ENCODE measurements at regions not wholly inside any gene's neighbourhood (a gene's known extent, or its start where the extent isn't known, plus 50 kb on each side); places are given as distances from the start of the nearest gene placed in this dataset.

GRCh38 chr4:125392694-125393093, 77.9 kb downstream of the FAT4 start:
- Histone ChIP-seq H3K27me3 (no peaks in the 10 kb centered on the region), H3K9me3 (no peaks in the 10 kb centered on the region), H3K4me1 (peaks cover 5% of the 10 kb centered on the region; the same call in 1 of the 2 replicates), H3K4me2 (no peak overlapping the region), H3K36me3 (no peaks in the 10 kb centered on the region), H3K9ac (no peak overlapping the region), H3K4me3 (no peak overlapping the region), H3K27ac (no peak overlapping the region), H4K20me1 (no peaks in the 10 kb centered on the region)
- no peak for TF ChIP-seq Cebpa-rat (IDR thresholded peaks at IDR 0.05)

GRCh38 chr4:125393825-125394224, 79.1 kb downstream of the FAT4 start:
- no peak overlapping the region for H3K27ac ChIP-seq
- no peaks in the 10 kb centered on the region for H3K27me3 ChIP-seq
- no peak for TF ChIP-seq Cebpa-rat (IDR thresholded peaks at IDR 0.05)

GRCh38 chr4:125397226-125397625, 82.5 kb downstream of the FAT4 start:
- no peak overlapping the region for H3K4me3 ChIP-seq
- no peak overlapping the region for H3K27ac ChIP-seq
- no peak overlapping the region for H3K9ac ChIP-seq
- no peaks in the 10 kb centered on the region for H3K27me3 ChIP-seq
- H4K20me1 ChIP-seq: no peaks in the 10 kb centered on the region
- H3K9me3 ChIP-seq: no peaks in the 10 kb centered on the region
- H3K4me1 ChIP-seq: peaks cover 5% of the 10 kb centered on the region; the same call in 1 of the 2 replicates
- no peak for TF ChIP-seq Cebpa-rat (IDR thresholded peaks at IDR 0.05)
- H3K36me3 ChIP-seq: no peaks in the 10 kb centered on the region
- no peak overlapping the region for H3K4me2 ChIP-seq

More at GRCh38 chr4:125393825-125394224, 79.1 kb downstream of the FAT4 start:
- no peaks in the 10 kb centered on the region for H3K36me3 ChIP-seq
- H3K9me3 ChIP-seq: no peaks in the 10 kb centered on the region
- H3K4me3 ChIP-seq: no peak overlapping the region
- no peak overlapping the region for H3K9ac ChIP-seq
- H3K4me2 ChIP-seq: no peak overlapping the region
- H3K4me1 ChIP-seq: peaks cover 5% of the 10 kb centered on the region; the same call in 1 of the 2 replicates
- no peaks in the 10 kb centered on the region for H4K20me1 ChIP-seq

GRCh38 chr4:125398263-125399002, 83.7 kb downstream of the FAT4 start:
- H4K20me1 ChIP-seq: no peaks in the 10 kb centered on the region
- TF ChIP-seq Cebpa-rat (IDR thresholded peaks at IDR 0.05): no peak
- no peaks in the 10 kb centered on the region for H3K27me3 ChIP-seq
- H3K9ac ChIP-seq: no peak overlapping the region
- peaks cover 5% of the 10 kb centered on the region; the same call in 1 of the 2 replicates for H3K4me1 ChIP-seq
- H3K4me2 ChIP-seq: no peak overlapping the region
- no peaks in the 10 kb centered on the region for H3K9me3 ChIP-seq
- no peak overlapping the region for H3K4me3 ChIP-seq
- H3K36me3 ChIP-seq: no peaks in the 10 kb centered on the region
- H3K27ac ChIP-seq: no peak overlapping the region

GRCh38 chr4:125400756-125401155, 86.0 kb downstream of the FAT4 start:
- Histone ChIP-seq H3K4me1 (peaks cover 5% of the 10 kb centered on the region; the same call in 1 of the 2 replicates), H3K4me3 (no peak overlapping the region), H3K9ac (no peak overlapping the region), H3K27ac (no peak overlapping the region), H3K27me3 (no peaks in the 10 kb centered on the region), H3K9me3 (no peaks in the 10 kb centered on the region), H3K4me2 (no peak overlapping the region), H4K20me1 (no peaks in the 10 kb centered on the region), H3K36me3 (no peaks in the 10 kb centered on the region)
- TF ChIP-seq Cebpa-rat (IDR thresholded peaks at IDR 0.05): no peak

GRCh38 chr4:125401784-125402183, 87.0 kb downstream of the FAT4 start:
- H3K9ac ChIP-seq: no peak overlapping the region

GRCh38 chr4:125420526-125420925, 105.8 kb downstream of the FAT4 start:
- peaks cover 15% of the 10 kb centered on the region for H3K9me3 ChIP-seq
- H3K4me3 ChIP-seq: no peak overlapping the region
- H3K9ac ChIP-seq: no peak overlapping the region
- H3K36me3 ChIP-seq: no peaks in the 10 kb centered on the region
- no peaks in the 10 kb centered on the region for H4K20me1 ChIP-seq
- no peaks in the 10 kb centered on the region for H3K4me1 ChIP-seq
- no peak for TF ChIP-seq Cebpa-rat (IDR thresholded peaks at IDR 0.05)
- H3K27me3 ChIP-seq: no peaks in the 10 kb centered on the region
- no peak overlapping the region for H3K4me2 ChIP-seq
- no peak overlapping the region for H3K27ac ChIP-seq

More at GRCh38 chr4:125401784-125402183, 87.0 kb downstream of the FAT4 start:
- Histone ChIP-seq H3K4me1 (peaks cover 5% of the 10 kb centered on the region; the same call in 1 of the 2 replicates), H4K20me1 (no peaks in the 10 kb centered on the region), H3K4me3 (no peak overlapping the region), H3K36me3 (no peaks in the 10 kb centered on the region), H3K4me2 (no peak overlapping the region), H3K9me3 (no peaks in the 10 kb centered on the region), H3K27ac (no peak overlapping the region), H3K27me3 (no peaks in the 10 kb centered on the region)
- no peak for TF ChIP-seq Cebpa-rat (IDR thresholded peaks at IDR 0.05)

- Histone ChIP-seq H3K36me3 (no peaks in the 10 kb centered on the region), H3K4me3 (no peak overlapping the region), H4K20me1 (no peaks in the 10 kb centered on the region), H3K4me2 (no peak overlapping the region), H3K4me1 (no peaks in the 10 kb centered on the region), H3K27me3 (no peaks in the 10 kb centered on the region), H3K27ac (no peak overlapping the region), H3K9me3 (peaks cover 15% of the 10 kb centered on the region), H3K9ac (no peak overlapping the region)
- no peak for TF ChIP-seq Cebpa-rat (IDR thresholded peaks at IDR 0.05)
Observed at GRCh38 chr4:125421547-125421946, 106.8 kb downstream of the FAT4 start.

- Histone ChIP-seq H3K4me2 (no peak overlapping the region), H3K4me1 (no peaks in the 10 kb centered on the region), H3K27me3 (no peaks in the 10 kb centered on the region), H3K9ac (no peak overlapping the region), H3K36me3 (no peaks in the 10 kb centered on the region), H3K27ac (no peak overlapping the region), H4K20me1 (no peaks in the 10 kb centered on the region), H3K4me3 (no peak overlapping the region), H3K9me3 (peaks cover 15% of the 10 kb centered on the region)
- TF ChIP-seq Cebpa-rat (IDR thresholded peaks at IDR 0.05): no peak
Observed at GRCh38 chr4:125423124-125423523, 108.4 kb downstream of the FAT4 start.

GRCh38 chr4:125428832-125429231, 114.1 kb downstream of the FAT4 start:
- H3K27me3 ChIP-seq: no peaks in the 10 kb centered on the region
- TF ChIP-seq Cebpa-rat (IDR thresholded peaks at IDR 0.05): no peak
- no peaks in the 10 kb centered on the region for H3K36me3 ChIP-seq
- H3K9me3 ChIP-seq: no peaks in the 10 kb centered on the region
- no peak overlapping the region for H3K4me2 ChIP-seq
- H3K27ac ChIP-seq: no peak overlapping the region
- H3K4me1 ChIP-seq: no peaks in the 10 kb centered on the region
- H3K9ac ChIP-seq: no peak overlapping the region
- no peak overlapping the region for H3K4me3 ChIP-seq
- no peaks in the 10 kb centered on the region for H4K20me1 ChIP-seq

Data from BLaER1 (cell line).